ENCODE measurements at regions not wholly inside any gene's neighbourhood (a gene's known extent, or its start where the extent isn't known, plus 50 kb on each side); places are given as distances from the start of the nearest gene placed in this dataset.

DNA sequence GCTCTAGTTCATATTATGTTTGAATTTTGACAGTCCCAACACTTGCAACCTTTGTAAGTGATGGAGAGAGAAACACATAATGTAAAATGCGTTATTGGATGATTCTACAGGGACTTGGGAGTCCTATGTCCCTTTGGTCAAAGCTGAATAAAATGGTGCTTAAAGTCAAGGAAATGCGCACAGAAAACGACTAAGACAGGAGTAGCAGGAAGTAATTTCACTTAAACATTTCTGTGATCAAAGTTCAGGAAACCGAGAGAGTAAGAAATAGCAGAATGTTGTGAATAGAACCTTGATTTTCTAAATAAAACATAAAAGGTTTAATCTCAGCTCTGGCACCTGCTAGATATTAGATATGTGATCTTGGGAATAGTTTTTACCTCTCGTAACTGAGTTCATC is 2339.2 kb downstream of the MAT2B start:
- TF ChIP-seq CTCF (IDR thresholded peaks at IDR 0.05 in 4 of 5, conservative IDR thresholded peaks at IDR 0.05 in 1 of 5): no peak
- no peak for TF ChIP-seq POLR2A (IDR thresholded peaks at IDR 0.05)

Measured in gastrocnemius medialis (tissue), 4 donors.